ENCODE measurements at regions not wholly inside any gene's neighbourhood (a gene's known extent, or its start where the extent isn't known, plus 50 kb on each side); places are given as distances from the start of the nearest gene placed in this dataset.
"Not testable (repeated sequence)": the region's sequence is repeated elsewhere in the genome, so short reads cannot be mapped to it uniquely, and the experiment has no call there.

- no peak for DNase-seq
Observed at GRCh38 chr5:17831279-17831678, 197.0 kb downstream of the TAF11L14 start.

DNA sequence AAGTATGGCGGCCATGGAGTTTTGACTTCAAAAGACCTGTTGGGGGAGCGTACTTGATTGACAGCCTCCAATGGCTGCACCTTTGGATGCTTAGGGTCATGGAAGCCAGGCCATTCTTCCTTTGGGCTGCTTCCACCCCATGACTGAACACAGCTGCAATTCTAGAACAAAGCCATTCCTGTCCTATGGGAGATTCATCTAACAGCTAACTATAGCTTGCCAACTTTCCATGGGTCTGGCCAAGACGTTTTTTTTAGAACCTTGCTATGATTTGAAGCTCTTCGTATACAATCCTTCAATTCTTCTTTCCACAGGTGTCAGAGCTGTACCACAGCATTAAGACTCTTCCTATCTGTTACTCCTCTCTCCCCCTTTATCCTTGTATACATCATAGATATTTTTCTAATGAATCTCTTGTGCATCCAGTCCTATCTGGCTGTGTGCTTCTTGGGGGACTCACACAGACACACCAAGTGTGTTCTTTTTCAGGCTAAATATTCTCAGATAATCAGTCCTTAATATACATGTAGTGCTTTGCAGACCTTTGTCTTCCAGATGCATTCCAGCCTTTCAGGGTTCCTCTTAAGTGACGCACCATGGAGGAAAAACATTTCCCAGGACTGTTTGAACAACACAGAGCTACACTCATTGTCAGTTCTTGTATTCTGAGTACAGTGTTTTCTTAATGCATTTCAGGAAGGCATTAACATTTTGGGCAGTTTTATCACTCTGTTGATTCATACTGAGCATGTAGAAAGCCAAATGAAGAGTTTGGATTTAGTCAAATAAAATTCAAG, 198.9 kb downstream of the TAF11L14 start:
- no peak for DNase-seq

GRCh38 chr5:17837757-17838156, 203.5 kb downstream of the TAF11L14 start:
- no peak for DNase-seq

GRCh38 chr5:17838469-17838868, 204.2 kb downstream of the TAF11L14 start:
- no peak for DNase-seq

DNA sequence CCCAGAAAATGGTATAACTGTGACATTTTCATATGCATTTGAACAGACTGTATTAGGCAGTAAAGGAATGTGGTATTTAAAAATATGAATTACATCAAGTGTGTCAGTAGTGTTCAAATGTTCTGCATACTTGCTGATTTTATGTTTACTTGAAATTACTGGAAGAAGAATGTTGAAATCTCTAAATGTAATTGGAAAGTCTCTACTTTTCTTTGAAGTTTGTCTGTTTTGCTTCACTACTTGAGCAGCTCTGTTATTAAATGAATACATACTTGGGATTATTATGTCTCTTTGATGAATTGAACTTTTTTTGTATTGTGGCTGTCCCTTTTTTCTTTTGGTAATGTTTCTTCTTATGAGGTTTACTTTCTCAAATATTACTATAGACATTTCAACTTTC, 205.6 kb downstream of the TAF11L14 start:
- no peak for DNase-seq

- DNase-seq: no peak
Observed at GRCh38 chr5:17846496-17846895, 212.2 kb downstream of the TAF11L14 start.

DNA sequence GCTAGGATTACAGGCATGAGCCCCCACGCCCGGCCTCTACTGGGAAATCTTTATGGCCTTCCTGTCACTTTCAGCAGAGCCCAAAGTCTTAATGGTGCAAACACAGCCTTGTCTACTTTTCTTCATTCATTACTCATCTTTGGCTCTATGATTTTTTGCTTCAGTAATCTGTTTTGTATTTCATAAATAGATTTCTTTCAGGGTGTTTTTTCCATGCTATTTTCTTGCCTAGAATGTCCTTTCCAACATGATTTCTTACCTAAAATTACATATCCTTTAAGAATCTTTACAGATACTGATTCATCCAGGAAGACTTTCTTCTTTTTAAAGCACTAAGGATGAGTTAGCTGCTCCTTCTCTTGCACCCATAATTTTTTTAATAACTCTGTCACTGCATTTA, 213.0 kb downstream of the TAF11L14 start:
- DNase-seq: no peak

DNA sequence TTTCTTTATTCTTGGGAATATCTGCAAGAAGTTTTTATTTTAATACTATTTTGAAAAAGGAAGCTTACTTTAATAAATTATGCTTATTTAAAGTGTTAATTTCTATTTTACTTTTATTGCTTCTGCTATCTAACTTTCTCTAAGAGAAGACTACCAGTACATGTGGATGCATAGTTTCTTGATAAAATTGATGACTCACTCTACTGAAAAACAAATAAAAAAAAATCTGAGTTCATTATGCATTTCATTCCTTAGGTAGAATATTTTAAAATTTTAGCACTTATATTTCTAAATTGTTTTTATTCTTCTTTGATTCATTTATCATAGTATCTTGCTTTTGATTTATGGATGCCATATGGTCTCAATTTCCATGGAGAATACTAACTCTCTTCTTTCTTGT, 217.9 kb downstream of the TAF11L14 start:
- DNase-seq: no peak

GRCh38 chr5:17852740-17853139, 218.5 kb downstream of the TAF11L14 start:
- DNase-seq: no peak

- DNase-seq: no peak
Observed at GRCh38 chr5:17854901-17855300, 220.6 kb downstream of the TAF11L14 start.

DNA sequence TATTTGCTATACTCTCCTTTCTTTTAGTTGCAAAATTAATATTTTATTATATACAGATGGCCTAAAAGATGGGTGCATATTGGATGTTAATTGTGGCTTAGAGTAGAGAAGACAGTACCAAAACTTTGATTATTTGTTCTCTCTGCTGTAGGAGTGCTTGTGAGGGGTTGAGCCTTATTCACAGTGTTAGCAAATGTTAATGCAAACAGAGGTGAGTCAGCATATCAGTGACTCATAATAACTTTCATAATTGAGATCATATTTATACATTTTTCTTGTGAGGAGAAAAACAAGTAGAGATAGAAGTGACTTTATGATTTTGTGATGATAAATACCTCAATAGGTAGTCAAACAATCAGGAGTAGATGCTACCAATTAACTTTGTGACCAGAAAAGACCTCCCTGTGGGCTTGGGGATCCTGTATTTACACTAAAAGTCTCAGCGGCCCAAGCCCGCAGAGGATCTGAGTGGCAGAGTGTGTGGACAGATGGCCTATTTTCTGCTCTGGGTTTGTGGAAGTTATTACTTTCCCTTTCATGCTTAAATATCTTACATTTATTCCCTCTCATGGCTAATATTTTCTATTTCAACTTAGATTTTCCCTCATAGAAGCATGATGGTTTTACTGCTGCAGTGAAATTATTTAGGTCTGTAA, 226.5 kb downstream of the TAF11L14 start:
- DNase-seq: no peak

- not testable (repeated sequence) for DNase-seq
Observed at GRCh38 chr5:17864903-17865302, 230.6 kb downstream of the TAF11L14 start.

DNA sequence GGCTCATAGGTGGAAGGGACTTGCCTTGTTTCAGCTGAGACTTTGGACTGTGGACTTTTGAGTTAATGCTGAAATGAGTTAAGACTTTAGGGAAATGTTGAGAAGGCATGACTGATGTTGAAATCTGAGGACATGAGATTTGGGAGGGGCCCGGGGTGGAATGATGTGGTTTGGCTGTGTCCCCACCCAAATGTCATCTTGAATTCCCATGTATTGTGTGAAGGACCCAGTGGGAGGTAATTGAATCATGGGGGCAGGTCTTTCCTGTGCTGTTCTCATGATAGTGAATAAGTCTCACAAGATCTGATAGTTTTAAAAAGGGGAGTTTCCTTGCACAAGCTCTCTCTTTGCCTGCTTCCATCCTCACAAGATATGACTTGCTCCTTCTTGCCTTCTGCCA, 231.7 kb downstream of the TAF11L14 start:
- not testable (repeated sequence) for DNase-seq

- DNase-seq: no peak
Observed at GRCh38 chr5:17872204-17872603, 237.9 kb downstream of the TAF11L14 start.

GRCh38 chr5:17878541-17878940, 244.3 kb downstream of the TAF11L14 start:
- no peak for DNase-seq

DNA sequence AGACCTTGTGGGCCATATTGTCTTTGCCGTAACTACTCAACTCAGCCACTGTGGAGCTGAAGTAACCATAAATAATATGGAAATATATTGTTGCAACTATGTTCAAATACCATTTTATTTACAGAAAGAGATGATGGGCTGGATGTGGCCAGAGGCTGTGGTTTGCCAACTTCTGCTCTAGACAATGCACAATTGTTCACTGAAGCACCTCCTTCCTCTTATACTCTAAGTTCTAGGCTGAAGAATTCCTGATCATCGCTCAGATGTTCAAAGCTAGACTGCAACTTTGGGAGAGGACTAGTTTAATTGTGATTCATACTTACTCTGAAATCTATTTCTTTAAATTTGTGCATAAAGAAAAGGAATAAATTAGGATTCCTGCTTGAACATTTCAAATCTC, 245.0 kb downstream of the TAF11L14 start:
- no peak for DNase-seq

- no peak for DNase-seq
Observed at GRCh38 chr5:17880869-17881268, 246.6 kb downstream of the TAF11L14 start.

GRCh38 chr5:17882760-17883488, 248.7 kb downstream of the TAF11L14 start:
- no peak for DNase-seq

DNA sequence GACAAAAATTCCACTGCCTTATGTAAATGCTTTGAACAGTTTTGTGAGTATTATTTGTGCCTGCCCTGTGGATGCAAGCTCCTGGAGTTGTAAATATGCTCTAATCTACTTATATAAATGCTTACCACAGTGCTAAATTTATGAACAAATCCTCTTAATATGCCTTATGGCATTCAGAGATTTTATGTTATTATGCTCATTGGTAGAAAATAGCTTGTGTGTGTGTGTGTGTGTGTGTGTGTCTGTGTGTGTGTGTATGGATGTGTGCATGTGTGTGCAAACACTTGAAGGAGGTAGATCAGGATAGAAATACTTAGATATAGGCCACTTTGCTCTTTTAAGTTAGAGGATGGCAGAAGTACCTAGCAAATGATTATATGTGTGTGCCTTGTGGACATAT, 253.9 kb downstream of the TAF11L14 start:
- DNase-seq: no peak

- no peak for DNase-seq
Observed at GRCh38 chr5:17890501-17890900, 256.2 kb downstream of the TAF11L14 start.

DNA sequence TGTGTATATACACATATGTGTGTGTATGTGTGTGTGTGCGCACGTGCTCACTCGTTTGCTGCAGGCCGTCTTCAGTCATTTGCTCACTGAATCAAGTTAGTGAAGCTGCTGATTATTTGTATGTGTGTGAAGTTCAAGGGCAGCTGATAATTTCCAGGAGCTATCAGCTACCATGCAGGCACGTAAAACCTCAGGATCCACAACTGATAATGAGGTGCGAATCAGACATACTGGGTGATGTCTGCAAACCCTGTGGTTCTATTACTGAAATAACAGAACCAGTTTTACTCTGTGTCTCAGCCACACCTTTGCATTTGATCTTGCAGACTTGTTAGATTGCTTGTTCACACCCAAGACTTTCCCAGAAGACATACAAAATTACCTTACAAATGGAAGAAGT, 257.6 kb downstream of the TAF11L14 start:
- no peak for DNase-seq

DNA sequence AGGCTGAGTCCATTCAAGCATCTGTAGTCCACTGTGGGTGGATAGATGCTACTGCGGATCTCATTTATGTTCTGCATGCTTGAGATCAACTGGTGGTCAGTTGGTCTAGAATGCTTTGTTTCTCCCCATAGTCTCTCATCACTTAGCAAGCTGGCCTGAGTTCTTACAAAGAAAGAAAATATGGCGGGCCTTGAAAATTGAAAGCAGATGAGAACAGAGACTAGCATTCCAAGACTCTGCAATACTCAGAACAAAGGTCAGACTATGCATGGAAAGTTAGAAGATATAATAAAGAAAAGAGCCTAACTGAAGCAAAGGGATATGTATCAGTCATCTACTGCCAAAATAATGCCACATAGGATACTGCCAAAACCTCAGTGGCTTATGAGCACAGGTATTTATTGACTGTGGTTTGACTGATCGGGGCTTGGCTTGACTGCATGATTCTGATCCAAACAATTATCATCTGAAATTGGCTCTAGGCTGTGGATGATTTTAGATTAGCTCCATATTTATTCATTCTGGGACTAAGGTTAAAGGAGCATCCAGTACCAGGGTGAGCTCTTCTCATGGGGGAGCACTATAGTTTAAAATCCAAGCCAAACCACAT, 258.9 kb downstream of the TAF11L14 start:
- no peak for DNase-seq

DNA sequence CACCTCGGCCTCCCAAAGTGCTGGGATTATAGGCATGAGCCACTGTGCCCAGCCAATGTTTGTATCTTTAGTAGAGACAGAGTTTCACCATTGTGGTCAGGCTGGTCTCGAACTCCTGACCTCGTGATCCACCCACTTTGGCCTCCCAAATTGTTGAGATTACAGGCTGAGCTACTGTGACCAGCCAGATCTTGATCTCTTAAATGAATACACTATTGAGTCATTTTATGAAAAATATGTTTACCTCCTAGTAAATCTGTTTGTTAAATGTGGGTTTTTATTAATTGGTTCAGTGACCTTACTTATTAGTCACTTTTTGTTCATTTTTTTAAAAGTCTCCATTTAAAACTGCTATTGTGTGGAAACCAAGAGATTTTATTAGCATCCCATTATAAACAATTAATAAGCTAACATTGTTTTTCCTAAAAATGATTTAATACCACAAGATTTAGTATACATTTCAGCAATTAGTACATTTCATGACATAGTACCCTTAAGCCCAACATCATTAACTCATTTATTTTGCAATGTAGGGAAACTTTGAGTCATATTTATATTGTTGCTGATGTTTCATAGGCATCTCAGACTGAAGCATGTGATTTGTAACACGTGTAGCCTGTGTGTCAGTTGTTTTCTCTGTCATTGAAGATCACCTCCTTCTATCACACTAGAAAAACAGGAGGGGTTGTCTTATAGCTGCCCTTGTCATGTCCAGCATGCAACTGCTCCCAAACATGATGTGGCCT, 261.2 kb downstream of the TAF11L14 start:
- no peak for DNase-seq

Data from GF-D8 (cell line).